A549 (cell line): ENCODE measurements at regions not wholly inside any gene's neighbourhood (a gene's known extent, or its start where the extent isn't known, plus 50 kb on each side); places are given as distances from the start of the nearest gene placed in this dataset.

Source experiments
- EHMT2 ChIP-seq: fragments of 200-600 bp; sonication (generic); IDR thresholded peaks from 2 replicates; pipeline ENCODE4 v1.6.1; 2016; ENCODE audit warnings: antibody characterized with exemption, low read depth, mild to moderate bottlenecking, moderate library complexity
- EP300 ChIP-seq, 2 experiments: fragments of >200 bp; sonication (Bioruptor Twin); formaldehyde crosslinking; IDR thresholded peaks; 2 replicates in 1 of 2; 3 replicates in 1 of 2; pipeline ENCODE4 v1.6.1; 2016 to 2017
- JUNB ChIP-seq: fragments of >200 bp; sonication (Bioruptor Twin); formaldehyde crosslinking; IDR thresholded peaks from 2 replicates; pipeline ENCODE4 v1.6.1; 2016
- KDM1A ChIP-seq: fragments of 200-600 bp; sonication (generic); IDR thresholded peaks from 2 replicates; pipeline ENCODE4 v1.6.1; 2016; ENCODE audit warnings: low read depth, mild to moderate bottlenecking
- MAFK ChIP-seq: fragments of 450-650 bp; IDR thresholded peaks from 2 replicates; pipeline ENCODE4 v1.6.1; 2014; ENCODE audit not compliant: partially characterized antibody
- MAZ ChIP-seq: fragments of 150-350 bp; IDR thresholded peaks from 2 replicates; pipeline ENCODE4 v1.6.1; 2014; ENCODE audit warnings: antibody characterized with exemption, low read depth, low read length, borderline replicate concordance
- NR3C1 ChIP-seq: fragments of >200 bp; sonication (Bioruptor Twin); formaldehyde crosslinking; IDR thresholded peaks from 3 replicates; pipeline ENCODE4 v1.6.1; 2017
- POLR2A ChIP-seq: IDR thresholded peaks from 2 replicates; pipeline ENCODE4 v1.6.1; 2012; ENCODE audit warnings: mild to moderate bottlenecking, low read length
- POLR2AphosphoS2 ChIP-seq: conservative IDR thresholded peaks from 2 replicates; pipeline ENCODE4 v1.6.1; 2012; ENCODE audit warnings: low read length, improper control_type of control experiment, inconsistent platforms
- REST ChIP-seq: fragments of 200-600 bp; sonication (generic); IDR thresholded peaks from 2 replicates; pipeline ENCODE4 v1.6.1; 2016; ENCODE audit warnings: antibody characterized with exemption, mild to moderate bottlenecking, moderate library complexity
- USF2 ChIP-seq: fragments of 450-650 bp; IDR thresholded peaks from 2 replicates; pipeline ENCODE4 v1.6.1; 2014; ENCODE audit warnings: antibody characterized with exemption
- TF ChIP-seq, protein P1 (sequence below): fragments of >200 bp; sonication (Bioruptor Twin); formaldehyde crosslinking; IDR thresholded peaks from 3 replicates; pipeline ENCODE4 v1.5.1; 2016

DNA sequence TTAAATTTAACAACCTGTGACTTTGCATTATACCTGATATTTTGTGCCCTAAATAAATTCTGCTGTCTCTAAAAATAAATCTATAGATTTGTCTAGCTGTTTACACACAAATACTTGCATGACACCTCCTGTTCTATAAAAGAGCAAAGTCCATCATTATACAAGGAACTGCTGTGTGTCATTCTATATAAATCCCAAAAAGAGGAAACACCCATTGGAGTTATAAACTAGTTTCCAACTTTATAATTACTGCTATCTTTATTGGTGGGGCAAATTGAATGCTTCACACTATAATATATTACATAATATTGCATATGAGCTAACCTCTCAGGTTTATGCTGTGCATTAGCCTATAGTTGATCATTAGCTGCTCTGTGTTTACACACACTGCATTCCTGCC, 504.4 kb downstream of the SATB2 start:
- TF ChIP-seq JUNB (no peak), KDM1A (no peak), EHMT2 (no peak), POLR2A (no peak), EP300 (IDR thresholded peaks at IDR 0.05) (no peak), POLR2AphosphoS2 (no peak), MAFK (no peak), MAZ (no peak), REST (no peak), NR3C1 (no peak), USF2 (no peak)
- TF ChIP-seq, protein P1, sequence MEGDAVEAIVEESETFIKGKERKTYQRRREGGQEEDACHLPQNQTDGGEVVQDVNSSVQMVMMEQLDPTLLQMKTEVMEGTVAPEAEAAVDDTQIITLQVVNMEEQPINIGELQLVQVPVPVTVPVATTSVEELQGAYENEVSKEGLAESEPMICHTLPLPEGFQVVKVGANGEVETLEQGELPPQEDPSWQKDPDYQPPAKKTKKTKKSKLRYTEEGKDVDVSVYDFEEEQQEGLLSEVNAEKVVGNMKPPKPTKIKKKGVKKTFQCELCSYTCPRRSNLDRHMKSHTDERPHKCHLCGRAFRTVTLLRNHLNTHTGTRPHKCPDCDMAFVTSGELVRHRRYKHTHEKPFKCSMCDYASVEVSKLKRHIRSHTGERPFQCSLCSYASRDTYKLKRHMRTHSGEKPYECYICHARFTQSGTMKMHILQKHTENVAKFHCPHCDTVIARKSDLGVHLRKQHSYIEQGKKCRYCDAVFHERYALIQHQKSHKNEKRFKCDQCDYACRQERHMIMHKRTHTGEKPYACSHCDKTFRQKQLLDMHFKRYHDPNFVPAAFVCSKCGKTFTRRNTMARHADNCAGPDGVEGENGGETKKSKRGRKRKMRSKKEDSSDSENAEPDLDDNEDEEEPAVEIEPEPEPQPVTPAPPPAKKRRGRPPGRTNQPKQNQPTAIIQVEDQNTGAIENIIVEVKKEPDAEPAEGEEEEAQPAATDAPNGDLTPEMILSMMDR, result no peak
